NCI-H1694 treated with DMSO at 0.1 percent for 48 hours (cell line): ENCODE measurements at regions not wholly inside any gene's neighbourhood (a gene's known extent, or its start where the extent isn't known, plus 50 kb on each side); places are given as distances from the start of the nearest gene placed in this dataset.
"Not testable (repeated sequence)": the region's sequence is repeated elsewhere in the genome, so short reads cannot be mapped to it uniquely, and the experiment has no call there.

Experiments used
- DNase-seq: peaks from one replicate; lab custom pipeline; 2025; lab: John Stamatoyannopoulos, UW

GRCh38 chr18:37853706-37854105 is 288.1 kb upstream of the CELF4 start:
- no peak for DNase-seq

DNA sequence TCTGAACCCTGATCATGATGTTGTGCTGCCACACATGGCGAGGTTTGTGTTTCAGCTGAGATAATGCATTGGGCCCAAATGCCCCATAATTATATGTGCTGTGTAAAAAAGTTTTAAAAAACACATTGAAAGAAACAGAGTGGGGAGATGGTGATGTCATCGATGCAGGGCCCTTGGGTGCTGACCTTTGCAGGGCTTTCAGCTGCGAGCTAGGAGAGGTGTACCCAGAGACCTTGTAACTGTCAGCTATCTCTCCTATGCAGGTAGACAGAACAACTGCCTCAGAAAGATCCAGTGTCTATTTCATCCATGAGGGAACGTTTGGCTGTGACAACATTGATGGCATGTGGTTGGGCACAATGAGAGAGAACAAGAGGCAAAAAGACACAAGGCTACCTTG is 286.9 kb upstream of the CELF4 start:
- no peak for DNase-seq

- no peak for DNase-seq
These were observed 281.9 kb upstream of the CELF4 start for GRCh38 chr18:37847544-37847943.

GRCh38 chr18:37846996-37847395 is 281.4 kb upstream of the CELF4 start:
- no peak for DNase-seq

DNA sequence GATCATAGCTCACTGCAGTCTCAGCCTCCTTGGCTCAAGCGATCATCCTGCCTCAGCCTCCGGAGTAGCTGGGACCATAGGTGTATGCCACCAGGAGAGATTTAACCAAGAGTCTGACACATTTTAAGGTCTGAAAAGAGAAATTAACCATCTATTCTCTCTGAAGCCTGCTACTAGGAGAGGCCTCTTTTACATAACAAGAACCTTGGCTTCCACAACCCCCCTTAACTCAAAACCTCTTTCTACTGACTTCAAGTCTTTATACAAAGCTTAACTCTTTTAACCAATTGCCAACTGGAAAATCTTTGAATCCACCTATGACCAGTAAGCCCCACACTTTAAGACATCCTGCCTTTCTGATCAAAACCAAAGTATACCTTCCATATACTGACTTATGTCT is 279.9 kb upstream of the CELF4 start:
- no peak for DNase-seq

GRCh38 chr18:37844209-37844970 is 278.8 kb upstream of the CELF4 start:
- DNase-seq: no peak

- no peak for DNase-seq
These were observed 272.5 kb upstream of the CELF4 start for GRCh38 chr18:37838083-37838482.

- no peak for DNase-seq
These were observed 270.7 kb upstream of the CELF4 start for GRCh38 chr18:37836071-37836970.

DNA sequence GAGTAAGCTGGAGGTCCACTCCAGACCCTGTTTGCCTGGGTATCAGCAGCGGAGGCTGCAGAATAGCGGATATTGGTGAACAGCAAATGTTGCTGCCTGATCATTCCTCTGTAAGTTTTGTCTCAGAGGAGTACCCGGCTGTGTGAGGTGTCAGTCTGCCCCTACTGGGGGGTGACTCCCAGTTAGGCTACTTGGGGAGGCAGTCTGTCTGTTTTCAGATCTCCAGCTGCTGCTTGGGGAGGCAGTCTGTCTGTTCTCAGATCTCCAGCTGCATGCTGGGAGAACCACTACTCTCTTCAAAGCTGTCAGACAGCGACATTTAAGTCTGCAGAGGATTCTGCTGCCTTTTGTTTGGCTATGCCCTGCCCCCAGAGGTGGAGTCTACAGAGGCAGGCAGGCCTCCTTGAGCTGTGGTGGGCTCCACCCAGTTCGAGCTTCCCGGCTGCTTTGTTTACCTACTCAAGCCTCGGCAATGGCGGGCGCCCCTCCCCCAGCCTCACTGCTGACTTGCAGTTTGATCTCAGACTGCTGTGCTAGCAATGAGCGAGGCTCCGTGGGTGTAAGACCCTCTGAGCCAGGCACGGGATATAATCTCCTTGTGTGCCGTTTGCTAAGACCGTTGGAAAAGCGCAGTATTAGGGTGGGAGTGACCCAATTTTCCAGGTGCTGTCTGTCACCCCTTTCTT is 266.6 kb upstream of the CELF4 start:
- DNase-seq: not testable (repeated sequence)

DNA sequence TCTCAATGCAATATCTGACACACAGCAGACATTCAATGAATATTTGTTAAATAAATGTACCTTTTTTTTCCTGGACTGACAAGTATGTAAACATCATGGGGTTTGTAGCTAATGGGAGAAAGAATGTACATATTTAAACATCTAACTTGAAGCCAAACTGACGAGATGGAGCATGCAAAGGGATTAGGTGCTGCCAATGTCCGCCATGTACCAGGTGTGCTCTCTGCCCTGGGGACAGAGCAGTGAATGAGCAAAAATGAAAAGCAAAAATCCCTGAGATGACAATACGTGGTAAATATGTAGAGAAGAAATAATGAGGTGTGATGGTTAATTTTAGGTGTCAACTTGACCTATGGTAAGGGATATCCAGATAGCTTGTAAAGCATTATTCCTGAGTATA is 247.4 kb upstream of the CELF4 start:
- DNase-seq: no peak

DNA sequence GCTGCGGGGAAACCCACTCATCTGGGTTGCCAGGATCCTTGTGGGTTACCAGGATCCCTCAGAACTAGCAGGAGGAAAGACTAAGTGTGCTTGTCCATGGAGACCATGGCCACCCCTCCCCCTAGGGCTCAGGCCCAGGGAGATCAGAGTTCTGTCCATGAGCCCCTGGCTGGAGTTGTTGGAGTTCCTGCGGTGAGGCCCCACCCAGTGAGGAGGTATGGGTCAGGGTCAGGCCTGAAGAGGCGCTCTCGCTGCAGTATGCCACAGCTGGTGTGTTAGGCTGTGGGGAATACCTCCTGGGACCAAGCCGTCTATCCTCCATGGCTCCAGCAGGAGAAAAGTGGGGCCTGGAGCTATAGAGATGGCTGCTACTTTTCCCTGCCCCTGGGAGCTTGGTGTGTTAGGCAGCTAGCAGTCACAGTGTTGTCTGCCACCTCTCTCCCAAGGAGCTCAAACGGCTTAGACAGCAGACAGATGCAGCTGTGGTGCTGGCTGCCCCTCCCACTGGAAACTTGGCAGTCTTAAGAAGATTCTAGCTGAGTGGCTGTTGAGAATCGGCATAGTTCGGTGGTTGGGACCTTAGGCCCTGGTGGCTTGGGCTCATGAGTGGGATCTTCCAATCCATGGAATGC is 240.3 kb upstream of the CELF4 start:
- no peak for DNase-seq

- no peak for DNase-seq
These were observed 231.3 kb upstream of the CELF4 start for GRCh38 chr18:37796823-37797349.

DNA sequence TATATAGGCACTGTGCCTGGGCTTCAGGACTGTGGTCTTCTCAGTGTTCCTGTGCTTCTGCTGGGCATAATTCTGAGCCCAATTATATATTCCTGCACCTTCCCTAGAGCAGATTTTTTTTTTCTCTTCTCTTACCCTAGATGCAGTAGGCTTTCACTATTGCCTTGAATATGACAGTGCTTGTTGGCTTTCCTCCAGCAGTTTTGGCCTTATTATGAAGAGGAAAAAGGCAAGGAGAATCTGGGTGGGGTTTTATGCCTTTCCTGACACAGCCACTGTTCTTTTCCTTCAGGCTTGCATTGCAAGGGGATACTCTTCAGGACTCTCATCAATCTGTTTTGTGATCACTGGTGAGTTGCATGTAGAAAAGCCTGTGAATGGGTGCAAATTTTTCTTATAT is 221.9 kb upstream of the CELF4 start:
- DNase-seq: no peak

- peak; percentile 12 for DNase-seq
These were observed 218.2 kb upstream of the CELF4 start for GRCh38 chr18:37783771-37784170.

GRCh38 chr18:37779220-37779619 is 213.6 kb upstream of the CELF4 start:
- no peak for DNase-seq

- DNase-seq: peak; percentile 54
These were observed 213.0 kb upstream of the CELF4 start for GRCh38 chr18:37778417-37779165.

DNA sequence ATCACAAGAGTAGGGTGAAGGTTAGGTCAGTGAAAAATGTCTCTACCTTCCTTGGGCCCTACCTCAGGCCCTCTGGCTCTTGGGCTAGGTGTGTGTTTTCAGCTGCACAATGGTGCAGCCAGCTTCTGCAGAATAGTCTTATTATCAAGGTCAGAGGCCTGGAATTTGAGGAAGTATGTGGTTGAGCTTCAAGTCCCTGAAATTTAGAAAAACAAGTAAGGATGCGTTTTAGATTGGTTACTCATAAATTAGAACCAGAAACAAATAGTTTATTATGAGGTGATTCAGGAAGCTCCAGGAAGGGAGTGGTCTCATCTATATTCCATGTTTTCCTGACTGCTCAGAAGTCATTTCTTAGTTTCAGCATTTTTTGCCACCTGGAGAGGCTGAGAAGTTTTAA is 204.2 kb upstream of the CELF4 start:
- no peak for DNase-seq

- no peak for DNase-seq
These were observed 199.1 kb upstream of the CELF4 start for GRCh38 chr18:37764541-37765288.

- DNase-seq: no peak
These were observed 196.6 kb upstream of the CELF4 start for GRCh38 chr18:37762076-37762621.

DNA sequence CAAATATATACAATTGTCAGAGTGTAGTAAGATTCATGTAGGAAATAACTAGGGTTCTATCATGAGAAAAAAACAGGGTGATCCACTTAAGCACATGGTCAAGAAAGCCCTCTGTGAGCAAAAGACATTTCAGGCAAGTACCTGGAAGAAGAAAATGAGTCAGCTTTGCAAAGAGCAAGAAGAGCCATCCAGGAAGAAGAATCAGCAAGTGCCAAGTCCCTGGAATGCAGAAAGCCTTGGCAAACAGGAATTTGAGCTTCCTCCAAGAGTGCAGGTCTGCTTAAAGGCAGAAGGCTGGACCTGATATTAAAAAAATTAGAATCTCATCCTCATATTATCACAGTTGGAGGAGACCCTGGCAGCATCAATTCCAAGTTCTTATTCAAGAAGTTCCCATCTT is 188.5 kb upstream of the CELF4 start:
- DNase-seq: no peak
